Adrenal gland (tissue), 9 donors: ENCODE measurements at regions not wholly inside any gene's neighbourhood (a gene's known extent, or its start where the extent isn't known, plus 50 kb on each side); places are given as distances from the start of the nearest gene placed in this dataset.

Source experiments
- DNase-seq, 7 donors: peaks; one replicate each; pipeline ENCODE4 v3.0.0-alpha.2; 2019 to 2020
- H3K27ac ChIP-seq, 5 donors: fragments of 200-600 bp; sonication (generic) in 4 of 5; 1 replicate in 3 of 5; 2 replicates in 2 of 5; pipeline versions ENCODE4 v1.5.1 to v1.8.0; 2016 to 2020; ENCODE audit warnings: mild to moderate bottlenecking in 1 of 5
- H3K27me3 ChIP-seq: fragments of 200-600 bp; 2 replicates; pipeline ENCODE4 v1.8.0; 2021
- H3K36me3 ChIP-seq, 2 donors: fragments of 200-600 bp; replicated peaks in 1 of 2; 1 replicate in 1 of 2; 2 replicates in 1 of 2; pipeline versions ENCODE4 v1.5.1 to v1.8.0; 2018 to 2022
- H3K4me1 ChIP-seq, 2 donors: fragments of 200-600 bp; replicated peaks in 1 of 2; 1 replicate in 1 of 2; 2 replicates in 1 of 2; pipeline versions ENCODE4 v1.5.1 to v1.8.0; 2018 to 2021
- H3K4me3 ChIP-seq, 4 donors: fragments of 200-600 bp; sonication (generic) in 3 of 4; one replicate each; pipeline ENCODE4 v1.5.1; 2016 to 2018
- H3K9me3 ChIP-seq, 3 donors: fragments of 200-600 bp; sonication (generic) in 1 of 3; replicated peaks in 1 of 3; 1 replicate in 2 of 3; 2 replicates in 1 of 3; pipeline versions ENCODE4 v1.5.1 to v1.8.0; 2016 to 2021
- CTCF ChIP-seq, 6 experiments: fragments of 450-650 bp in 4 of 6; fragments of 200-600 bp in 2 of 6; sonication (generic) in 1 of 6; IDR thresholded peaks; 1 replicate in 5 of 6; 2 replicates in 1 of 6; pipeline versions ENCODE4 v1.5.1 to v1.8.0; 2016 to 2021; ENCODE audit warnings: antibody characterized with exemption in 6 of 6, mild to moderate bottlenecking in 2 of 6, moderate library complexity in 1 of 6
- POLR2A ChIP-seq, 2 donors: fragments of 450-650 bp; IDR thresholded peaks; one replicate each; pipeline ENCODE4 v1.6.1; 2017; ENCODE audit warnings: antibody characterized with exemption in 2 of 2, mild to moderate bottlenecking in 2 of 2, moderate library complexity in 1 of 2
- WGBS, 4 donors: extraction: QIAGEN DNeasy Blood & Tissue Kit in 2 of 4; methylation state at CpG; one replicate each; pipeline versions ENCODE4 v1.1.5 to v1.1.7; 2013 to 2017; 5-methylcytosine and 5-hydroxymethylcytosine counted together
- intact Hi-C, 2 donors: fragments of 100-400 bp; cut with DNase I; formaldehyde crosslinking; loops; one replicate each; pipeline versions ENCODE4 v1.14.1 to v1.15.0; 2022 to 2023
- donor health status: healthy with polysubstance abuse.
- donor health status: Bipolar disorder and iron deficiency.
- donor health status: DM: yes; HTN: yes; CAD: no.
- donor health status: DM: no; HTN: no; CAD: no.
- donor health status: DM: no; HTN: no; CAD: no.

- H3K27ac ChIP-seq: no peak overlapping the region
- H3K9me3 ChIP-seq: no peaks in the 10 kb centered on the region
- H3K36me3 ChIP-seq: no peaks in the 10 kb centered on the region
- WGBS, 4 donors: 89 to 93% (median 91%) methylated on average over 1 of the region's 1 CpG
- intact Hi-C loops: loop anchor here in 1 of 2 donors (10.0 kb wide), 1 partner anchor 1111 kb away; no protein-coding TSS in a partner anchor
- H3K4me1 ChIP-seq: no peaks in the 10 kb centered on the region
- DNase-seq: no peak
- TF ChIP-seq CTCF (IDR thresholded peaks at IDR 0.05): no peak
- no peaks in the 10 kb centered on the region for H3K27me3 ChIP-seq
- no peak overlapping the region for H3K4me3 ChIP-seq
These were observed 164.9 kb upstream of the NT5C1B start for GRCh38 chr2:18754286-18754685.

GRCh38 chr2:18753722-18754121 is 164.4 kb upstream of the NT5C1B start:
- H3K27me3 ChIP-seq: no peaks in the 10 kb centered on the region
- H3K27ac ChIP-seq: no peak overlapping the region
- DNase-seq: no peak
- 87 to 100% (median 93%) methylated on average over 4 of the region's 4 CpGs for WGBS, 4 donors
- no peak for TF ChIP-seq POLR2A (IDR thresholded peaks at IDR 0.05)
- no peak for TF ChIP-seq CTCF (IDR thresholded peaks at IDR 0.05)
- intact Hi-C loops: loop anchor here in 1 of 2 donors (10.0 kb wide), 1 partner anchor 1111 kb away; no protein-coding TSS in a partner anchor
- no peaks in the 10 kb centered on the region for H3K4me1 ChIP-seq
- no peaks in the 10 kb centered on the region for H3K9me3 ChIP-seq
- no peaks in the 10 kb centered on the region for H3K36me3 ChIP-seq
- H3K4me3 ChIP-seq: no peak overlapping the region

GRCh38 chr2:18752667-18753422 is 163.5 kb upstream of the NT5C1B start:
- intact Hi-C loops: loop anchor here in 1 of 2 donors (10.0 kb wide), 1 partner anchor 1112 kb away; no protein-coding TSS in a partner anchor
- Histone ChIP-seq H3K27me3 (no peaks in the 10 kb centered on the region), H3K4me1 (no peaks in the 10 kb centered on the region), H3K9me3 (no peaks in the 10 kb centered on the region), H3K27ac (no peak overlapping the region), H3K4me3 (no peak overlapping the region), H3K36me3 (no peaks in the 10 kb centered on the region)
- no peak for TF ChIP-seq POLR2A (IDR thresholded peaks at IDR 0.05)
- TF ChIP-seq CTCF (IDR thresholded peaks at IDR 0.05): no peak
- 68 to 74% (median 71%) methylated on average over 6 of the region's 6 CpGs for WGBS, 4 donors
- DNase-seq: no peak

- WGBS, 4 donors: 63 to 72% (median 65%) methylated on average over 10 of the region's 10 CpGs
- TF ChIP-seq POLR2A (IDR thresholded peaks at IDR 0.05) (no peak), CTCF (IDR thresholded peaks at IDR 0.05) (no peak)
- intact Hi-C loops: loop anchor here in 1 of 2 donors (10.0 kb wide), 1 partner anchor 1113 kb away; no protein-coding TSS in a partner anchor
- DNase-seq: no peak
- no peaks in the 10 kb centered on the region for H3K4me1 ChIP-seq
- no peaks in the 10 kb centered on the region for H3K36me3 ChIP-seq
- H3K27me3 ChIP-seq: no peaks in the 10 kb centered on the region
- no peak overlapping the region for H3K4me3 ChIP-seq
- no peak overlapping the region for H3K27ac ChIP-seq
- H3K9me3 ChIP-seq: no peaks in the 10 kb centered on the region
These were observed 162.7 kb upstream of the NT5C1B start for GRCh38 chr2:18752022-18752493.
